Naive thymus-derived CD8-positive, alpha-beta T cell (primary cell): ENCODE measurements at regions not wholly inside any gene's neighbourhood (a gene's known extent, or its start where the extent isn't known, plus 50 kb on each side); places are given as distances from the start of the nearest gene placed in this dataset.

ENCODE experiments used
- ATAC-seq, 2 donors: fragments of 150-1000 bp; cut with Tn5 transposase in 1 of 2; sonication (Bioruptor Pico), chemical (Tn5 transposase) in 1 of 2; 1 replicate in 1 of 2; 2 replicates in 1 of 2; pipeline ENCODE4 v1.10.0; 2021; ENCODE audit warnings: mild to moderate bottlenecking in 2 of 2, moderate library complexity in 2 of 2
- POLR2A ChIA-PET: fragments of 350-600 bp; sonication (Branson Sonifier 250); formaldehyde crosslinking; loops from one replicate; lab custom pipeline; 2021; ENCODE audit warnings: antibody characterized with exemption; lab: Charles Lee
- DNase-seq, 10 donors: peaks; one replicate each; pipeline versions ENCODE4 v3.0.0 to v3.0.0-alpha.2; 2020 to 2022
- H3K27ac Mint-ChIP-seq, 10 donors: one replicate each; pipeline ENCODE4 v1.8.0; 2020 to 2022; ENCODE audit warnings: mild to moderate bottlenecking in 10 of 10, mixed read lengths in 10 of 10, moderate library complexity in 4 of 10, inconsistent platforms in 1 of 10
- H3K27me3 Mint-ChIP-seq, 5 donors: one replicate each; pipeline ENCODE4 v1.8.0; 2021 to 2022; ENCODE audit warnings: mixed read lengths in 5 of 5
- H3K36me3 Mint-ChIP-seq, 3 donors: one replicate each; pipeline ENCODE4 v1.8.0; 2020 to 2022; ENCODE audit warnings: mixed read lengths in 3 of 3, mild to moderate bottlenecking in 2 of 3, inconsistent platforms in 1 of 3
- H3K4me1 Mint-ChIP-seq, 4 donors: one replicate each; pipeline ENCODE4 v1.8.0; 2021 to 2022; ENCODE audit warnings: mixed read lengths in 4 of 4
- H3K4me3 Mint-ChIP-seq, 10 donors: one replicate each; pipeline ENCODE4 v1.8.0; 2020 to 2022; ENCODE audit warnings: mild to moderate bottlenecking in 10 of 10, mixed read lengths in 10 of 10, moderate library complexity in 6 of 10, inconsistent platforms in 1 of 10
- H3K9me3 Mint-ChIP-seq, 9 donors: one replicate each; pipeline ENCODE4 v1.8.0; 2020 to 2022; ENCODE audit warnings: mixed read lengths in 9 of 9, mild to moderate bottlenecking in 3 of 9, inconsistent platforms in 1 of 9, moderate library complexity in 1 of 9

DNA sequence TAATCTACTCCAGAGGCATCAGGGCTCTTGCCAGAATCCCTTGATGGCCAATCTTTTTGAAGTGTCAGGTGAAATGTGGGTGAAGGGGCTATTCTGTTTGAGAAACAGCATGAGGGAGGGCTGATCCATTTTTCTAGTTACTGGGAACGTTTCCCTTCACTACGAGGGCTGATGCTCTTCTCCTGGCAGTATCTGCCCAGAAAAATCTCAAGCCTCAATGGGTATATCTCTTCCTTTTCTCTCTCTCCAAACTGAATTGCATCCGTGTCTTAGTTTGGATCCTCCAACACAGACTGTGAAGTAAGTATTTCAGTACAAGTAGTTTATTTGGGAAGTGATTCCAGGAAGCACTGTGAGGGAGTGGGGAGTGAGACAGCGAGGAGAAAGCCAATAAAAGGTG is 113.0 kb upstream of the NAV2 start:
- POLR2A ChIA-PET, result no interaction called here
- Mint-ChIP-seq H3K27me3 (peaks cover 4 to 30% (median 19%) of the 10 kb centered on the region in 5 donors), H3K36me3 (no peaks in the 10 kb centered on the region), H3K4me1 (no peaks in the 10 kb centered on the region), H3K9me3 (peaks cover 0 to 14% (median 8%) of the 10 kb centered on the region in 9 donors), H3K27ac (no peak overlapping the region), H3K4me3 (no peak overlapping the region)
- ATAC-seq, result no peak
- no peak for DNase-seq

DNA sequence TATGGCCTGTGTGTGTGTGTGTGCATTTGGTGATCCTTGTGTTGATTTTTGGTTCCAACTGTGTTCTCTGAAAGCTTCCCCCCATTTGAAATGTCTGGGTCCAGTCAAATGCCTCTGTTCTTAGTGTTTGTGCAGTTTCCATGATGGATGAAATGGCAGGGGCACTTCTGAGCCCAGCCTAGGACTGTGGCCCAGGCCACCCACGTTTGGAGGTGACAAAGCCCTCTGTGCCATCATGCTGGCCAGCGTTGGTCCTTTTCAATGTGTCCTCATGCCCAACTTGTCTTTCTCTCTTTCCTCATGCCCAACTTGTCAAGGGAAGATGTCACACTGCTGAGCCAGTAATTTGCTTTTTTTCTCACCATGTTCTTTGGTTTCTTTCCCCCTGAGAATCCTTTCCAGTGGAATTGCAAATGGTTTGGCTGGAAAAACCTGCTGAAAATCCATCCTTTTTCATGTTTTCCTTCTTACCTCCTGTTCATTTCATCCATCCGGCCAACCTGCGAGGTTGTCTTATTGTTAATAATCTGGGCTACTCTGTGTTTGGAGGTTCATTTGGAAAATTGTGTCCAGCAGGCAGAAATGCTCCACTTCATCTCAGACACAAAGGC is 113.7 kb upstream of the NAV2 start:
- no peak for ATAC-seq
- POLR2A ChIA-PET, result no interaction called here
- Mint-ChIP-seq H3K4me3 (no peak overlapping the region), H3K9me3 (peaks cover 0 to 8% (median 4%) of the 10 kb centered on the region in 9 donors), H3K36me3 (no peaks in the 10 kb centered on the region), H3K27ac (no peak overlapping the region), H3K4me1 (no peaks in the 10 kb centered on the region), H3K27me3 (peaks cover 4 to 37% (median 20%) of the 10 kb centered on the region in 5 donors)
- no peak for DNase-seq

DNA sequence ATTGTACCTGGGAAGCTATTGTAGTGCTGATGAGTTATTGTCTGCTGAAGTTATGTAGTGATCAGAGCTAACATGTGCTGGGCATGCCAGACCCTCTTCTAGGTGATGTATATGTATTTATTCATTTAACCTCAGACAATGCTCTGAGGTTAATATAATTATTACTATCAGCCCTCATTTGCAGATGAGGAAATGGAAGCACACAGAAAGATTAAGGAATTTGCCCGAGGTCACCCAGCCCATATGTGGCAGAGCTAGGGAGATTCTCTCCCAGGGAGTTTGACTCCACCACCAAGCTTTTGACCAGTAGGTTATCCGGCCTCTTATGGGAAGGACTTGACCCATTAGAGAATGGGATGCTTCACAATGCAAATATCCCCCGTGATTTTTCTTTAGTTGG is 114.2 kb upstream of the NAV2 start:
- Mint-ChIP-seq H3K27ac (no peak overlapping the region), H3K36me3 (no peaks in the 10 kb centered on the region), H3K4me3 (no peak overlapping the region), H3K9me3 (peaks cover 0 to 4% (median 0%) of the 10 kb centered on the region in 9 donors), H3K27me3 (peaks cover 4 to 41% (median 20%) of the 10 kb centered on the region in 5 donors), H3K4me1 (no peaks in the 10 kb centered on the region)
- POLR2A ChIA-PET, result no interaction called here
- DNase-seq (no peak), ATAC-seq (no peak)

DNA sequence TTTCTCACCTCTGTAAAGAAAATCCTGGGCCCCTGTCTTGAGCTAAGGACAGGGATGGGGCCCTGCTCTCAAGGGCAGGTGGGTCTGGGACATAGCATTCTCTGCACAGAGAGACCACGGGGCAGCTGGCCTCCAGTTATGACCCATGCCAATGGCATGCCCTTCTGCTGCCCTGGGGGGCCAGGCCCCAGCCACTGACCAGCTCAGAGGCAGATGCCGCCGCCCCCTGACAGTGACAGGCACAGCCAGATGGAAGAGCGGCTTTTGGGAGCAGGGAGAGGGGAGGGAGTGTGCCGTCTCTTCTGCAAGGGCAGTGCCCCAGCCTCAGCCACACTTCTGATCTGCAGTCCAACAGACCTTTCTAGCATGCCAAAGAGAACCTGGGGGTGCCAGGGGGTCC is 114.8 kb upstream of the NAV2 start:
- DNase-seq (no peak), ATAC-seq (no peak)
- H3K27ac Mint-ChIP-seq, result no peak overlapping the region
- peaks cover 0 to 2% (median 0%) of the 10 kb centered on the region in 9 donors for H3K9me3 Mint-ChIP-seq
- POLR2A ChIA-PET, result no interaction called here
- peaks cover 4 to 35% (median 17%) of the 10 kb centered on the region in 5 donors for H3K27me3 Mint-ChIP-seq
- H3K4me3 Mint-ChIP-seq, result no peak overlapping the region
- no peaks in the 10 kb centered on the region for H3K4me1 Mint-ChIP-seq
- H3K36me3 Mint-ChIP-seq, result no peaks in the 10 kb centered on the region

DNA sequence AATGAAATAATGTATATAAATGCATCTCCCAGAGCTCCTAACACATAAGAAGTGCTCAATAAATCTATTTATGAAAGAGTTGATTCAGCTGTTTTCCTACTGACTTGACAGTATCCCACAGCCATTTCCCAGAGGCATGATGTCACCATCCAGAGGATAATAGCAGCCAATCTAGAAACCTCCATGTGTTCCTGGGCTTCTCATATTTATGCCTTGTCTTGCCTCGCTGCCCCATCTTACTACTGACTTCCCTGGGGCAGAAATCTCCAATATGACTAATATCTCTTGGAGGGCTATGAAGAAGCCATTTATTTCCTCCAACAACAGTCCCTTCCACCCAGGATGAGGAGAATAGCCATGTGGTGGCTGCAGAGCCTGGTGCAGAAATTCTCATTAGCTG is 115.4 kb upstream of the NAV2 start:
- ATAC-seq (no peak), DNase-seq (no peak)
- Mint-ChIP-seq H3K27ac (no peak overlapping the region), H3K4me1 (peaks cover 0 to under 1% (median 0%) of the 10 kb centered on the region in 4 donors), H3K4me3 (no peak overlapping the region), H3K9me3 (no peaks in the 10 kb centered on the region), H3K36me3 (no peaks in the 10 kb centered on the region), H3K27me3 (peaks cover 3 to 28% (median 15%) of the 10 kb centered on the region in 5 donors)
- POLR2A ChIA-PET, result no interaction called here

DNA sequence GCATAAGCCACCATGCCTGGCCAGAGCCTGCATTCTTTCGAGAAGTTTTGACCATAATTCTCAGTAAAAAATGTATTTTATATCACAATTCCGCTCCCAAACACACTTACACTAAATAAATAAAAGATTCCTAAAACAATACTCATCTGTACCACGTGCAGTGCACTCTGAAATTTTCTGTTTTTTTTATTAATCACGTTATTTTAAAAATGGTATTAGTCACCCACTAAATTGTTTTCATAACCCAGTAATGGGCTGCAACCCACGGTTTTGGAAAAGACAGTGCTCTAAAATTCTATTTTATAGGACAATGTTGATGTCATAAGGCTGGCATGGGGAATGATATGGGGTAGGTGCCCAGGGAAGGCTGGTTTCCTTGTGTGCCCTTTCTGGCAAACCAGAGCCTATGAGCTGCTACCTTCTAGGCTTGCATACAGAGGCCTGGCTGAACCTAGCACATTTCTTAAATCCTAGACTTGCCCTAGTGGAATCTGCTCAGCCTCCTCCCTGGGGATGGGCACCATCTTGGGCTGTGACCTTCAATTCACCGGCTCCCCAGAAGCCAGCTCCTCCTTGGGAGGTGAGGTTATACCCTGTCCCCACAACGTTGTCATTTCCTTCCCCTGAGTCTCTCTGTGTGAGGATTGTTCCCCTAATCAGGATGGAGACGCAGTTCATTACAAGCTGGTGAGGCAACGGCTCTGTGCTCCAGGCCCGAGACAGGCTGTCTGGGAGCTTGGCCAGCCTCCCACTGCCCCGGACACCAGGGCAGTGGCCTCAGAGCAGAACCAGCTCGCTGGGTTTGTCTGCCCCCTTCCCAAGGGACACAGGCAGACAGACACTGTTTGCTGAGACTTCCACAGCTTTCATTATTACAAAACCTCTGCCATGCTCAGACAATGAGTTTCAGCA is 116.5 kb upstream of the NAV2 start:
- no peak for ATAC-seq
- Mint-ChIP-seq H3K4me3 (no peak overlapping the region), H3K4me1 (peaks cover 0 to 2% (median 0%) of the 10 kb centered on the region in 4 donors), H3K27me3 (peaks cover 3 to 22% (median 9%) of the 10 kb centered on the region in 5 donors), H3K27ac (no peak overlapping the region), H3K36me3 (no peaks in the 10 kb centered on the region), H3K9me3 (no peaks in the 10 kb centered on the region)
- POLR2A ChIA-PET, result no interaction called here
- no peak for DNase-seq

DNA sequence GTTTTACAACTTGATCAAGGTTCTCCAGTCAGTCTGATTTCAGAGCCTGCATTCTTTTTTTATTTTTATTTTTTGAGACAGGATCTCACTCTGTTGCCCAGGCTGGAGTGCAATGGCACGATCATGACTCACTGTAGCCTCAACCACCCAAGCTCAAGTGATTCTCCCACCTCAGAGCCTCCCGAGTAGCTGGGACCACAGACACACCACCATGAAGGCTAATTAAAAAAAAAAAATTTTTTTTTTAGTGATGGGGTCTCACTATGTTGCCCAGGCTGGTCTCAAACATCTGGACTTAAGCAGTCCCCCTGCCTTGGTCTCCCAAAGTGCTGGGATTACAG is 117.2 kb upstream of the NAV2 start:
- Mint-ChIP-seq H3K9me3 (no peaks in the 10 kb centered on the region), H3K27ac (no peak overlapping the region), H3K27me3 (peaks cover 3 to 18% (median 9%) of the 10 kb centered on the region in 5 donors), H3K4me1 (peaks cover 0 to 2% (median 0%) of the 10 kb centered on the region in 4 donors), H3K36me3 (no peaks in the 10 kb centered on the region), H3K4me3 (no peak overlapping the region)
- ATAC-seq (no peak), DNase-seq (no peak)
- POLR2A ChIA-PET, result no interaction called here

DNA sequence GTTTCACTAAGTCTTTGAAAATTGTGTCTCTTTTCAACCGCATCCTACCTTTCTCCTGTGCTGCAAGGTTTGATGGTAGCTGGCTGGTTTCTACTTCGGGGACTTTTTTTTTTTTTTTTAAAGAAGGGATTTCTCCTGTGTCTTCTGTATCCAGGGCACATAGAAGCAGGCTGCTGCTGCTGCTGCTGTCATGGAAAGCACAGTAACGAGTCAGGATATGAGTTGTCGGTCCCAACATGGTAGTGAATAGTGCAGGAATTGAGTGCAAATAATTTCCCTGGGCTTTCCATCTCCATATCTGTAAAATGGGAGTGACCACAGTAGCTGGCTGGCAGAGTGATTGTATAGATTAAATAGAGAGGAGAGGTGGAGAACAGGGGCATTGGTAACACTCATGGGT is 118.3 kb upstream of the NAV2 start:
- Mint-ChIP-seq H3K27ac (no peak overlapping the region), H3K27me3 (peaks cover 1 to 23% (median 9%) of the 10 kb centered on the region in 5 donors), H3K36me3 (no peaks in the 10 kb centered on the region), H3K4me1 (peaks cover 0 to 2% (median 0%) of the 10 kb centered on the region in 4 donors), H3K9me3 (no peaks in the 10 kb centered on the region), H3K4me3 (no peak overlapping the region)
- DNase-seq (no peak), ATAC-seq (no peak)
- POLR2A ChIA-PET, result no interaction called here

DNA sequence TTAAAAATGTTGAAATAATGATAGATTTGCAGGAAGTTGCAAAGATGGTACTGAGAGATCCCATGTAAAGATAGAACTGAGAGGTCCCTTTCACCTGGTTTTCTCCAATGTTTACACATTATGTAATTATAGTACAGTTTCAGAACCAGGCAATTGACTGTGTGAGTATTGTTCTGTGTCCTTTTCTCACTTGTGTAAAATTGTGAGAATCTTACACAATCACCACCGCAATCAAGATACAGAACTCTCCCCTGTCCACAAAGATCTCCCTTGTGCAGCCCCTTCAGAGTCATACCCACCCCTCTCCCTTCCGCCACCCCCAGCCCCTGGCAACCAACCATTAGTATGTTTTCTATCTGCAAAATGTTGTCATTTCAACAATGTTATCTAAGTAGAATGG is 119.8 kb upstream of the NAV2 start:
- POLR2A ChIA-PET, result no interaction called here
- Mint-ChIP-seq H3K27ac (no peak overlapping the region), H3K4me1 (peaks cover 0 to 2% (median 0%) of the 10 kb centered on the region in 4 donors), H3K36me3 (no peaks in the 10 kb centered on the region), H3K27me3 (peaks cover 1 to 37% (median 9%) of the 10 kb centered on the region in 5 donors), H3K4me3 (no peak overlapping the region), H3K9me3 (no peaks in the 10 kb centered on the region)
- no peak for ATAC-seq
- DNase-seq, result no peak

DNA sequence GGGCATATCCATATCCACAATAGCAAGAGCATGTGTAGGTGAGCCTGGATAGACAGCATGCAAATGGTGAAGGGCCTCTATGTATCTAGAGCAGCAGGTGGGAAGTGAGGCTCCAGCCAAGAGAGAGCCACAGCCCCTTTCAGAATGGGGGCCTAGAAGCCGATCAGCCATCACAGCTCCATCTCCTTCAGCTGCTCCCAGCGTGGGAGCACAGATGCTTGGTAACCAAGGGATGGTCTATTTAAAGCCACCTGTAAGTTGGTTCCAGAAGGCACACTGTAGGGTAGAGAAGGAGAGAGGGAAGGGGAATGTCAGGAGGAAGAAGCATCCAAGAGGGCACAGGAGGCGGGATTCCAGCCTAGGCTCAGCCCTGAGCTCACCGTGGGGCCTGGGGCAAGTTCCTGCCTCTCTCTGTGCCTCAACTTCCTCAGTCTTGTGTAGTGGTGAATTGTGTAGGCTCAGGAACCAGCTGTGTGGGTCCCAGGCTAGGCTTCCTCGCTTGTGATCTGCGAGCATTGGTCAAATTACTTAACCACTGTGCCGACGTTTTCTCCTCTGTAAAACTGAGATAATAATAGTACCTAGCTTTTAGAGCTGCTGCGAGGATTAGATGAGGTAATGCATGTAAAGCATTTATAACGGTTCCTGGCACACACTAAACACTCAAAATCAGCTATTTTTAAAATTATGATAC is 122.9 kb upstream of the NAV2 start:
- POLR2A ChIA-PET, result no interaction called here
- peaks cover 0 to 31% (median 6%) of the 10 kb centered on the region in 5 donors for H3K27me3 Mint-ChIP-seq
- H3K27ac Mint-ChIP-seq, result no peak overlapping the region
- peaks cover 0 to 2% (median 0%) of the 10 kb centered on the region in 4 donors for H3K4me1 Mint-ChIP-seq
- no peak for ATAC-seq
- peaks cover 0 to 6% (median 0%) of the 10 kb centered on the region in 3 donors for H3K36me3 Mint-ChIP-seq
- no peak for DNase-seq
- H3K4me3 Mint-ChIP-seq, result no peak overlapping the region
- H3K9me3 Mint-ChIP-seq, result peaks cover 0 to 11% (median 0%) of the 10 kb centered on the region in 9 donors

DNA sequence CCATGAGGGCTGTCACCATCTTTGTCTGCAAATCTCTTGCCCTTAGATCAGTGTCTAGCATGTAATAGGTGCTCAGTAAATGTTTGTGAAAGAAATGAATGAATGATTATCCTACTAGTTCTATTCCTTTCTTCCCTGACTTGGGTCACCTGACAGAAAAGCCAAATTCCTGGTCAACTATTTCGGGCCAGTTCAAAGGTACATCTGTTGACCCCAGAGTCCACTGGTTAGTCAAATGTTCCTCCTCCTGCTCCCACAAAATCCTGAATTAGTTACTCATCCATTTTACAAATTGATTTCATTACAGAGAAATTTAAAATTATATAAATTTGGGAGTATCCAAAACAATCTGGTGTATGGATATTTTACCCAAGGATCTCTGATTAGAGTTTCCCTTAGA is 124.7 kb upstream of the NAV2 start:
- ATAC-seq, result no peak

DNA sequence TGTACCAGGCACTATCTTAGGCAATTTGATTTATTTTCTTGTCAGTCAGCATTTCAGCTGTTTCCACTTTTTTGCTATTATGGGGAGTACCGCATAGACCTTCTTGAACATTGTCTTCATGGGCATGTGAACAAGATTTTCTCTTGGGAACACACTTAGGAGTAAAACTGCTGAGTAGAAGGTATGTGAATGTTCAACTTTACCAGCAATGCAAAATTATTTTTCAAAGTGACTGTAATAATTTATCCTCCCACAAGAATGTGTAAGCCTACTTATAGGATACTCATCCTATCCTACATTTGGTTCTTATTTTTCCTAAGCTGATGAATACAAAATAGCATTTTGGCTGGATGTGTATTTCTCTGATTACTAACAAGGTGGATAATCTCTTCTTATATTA is 132.0 kb upstream of the NAV2 start:
- Mint-ChIP-seq H3K27me3 (peaks cover 0 to 8% (median 1%) of the 10 kb centered on the region in 5 donors), H3K36me3 (peaks cover 0 to 1% (median 0%) of the 10 kb centered on the region in 3 donors), H3K27ac (no peak overlapping the region), H3K4me3 (no peak overlapping the region), H3K4me1 (no peaks in the 10 kb centered on the region), H3K9me3 (peaks cover 0 to 8% (median 0%) of the 10 kb centered on the region in 9 donors)
- ATAC-seq (no peak), DNase-seq (no peak)
- POLR2A ChIA-PET, result no interaction called here

More for the DNA sequence above, 124.7 kb upstream of the NAV2 start:
- Mint-ChIP-seq H3K27me3 (peaks cover 0 to 24% (median 6%) of the 10 kb centered on the region in 5 donors), H3K4me1 (peaks cover 0 to 2% (median 0%) of the 10 kb centered on the region in 4 donors), H3K9me3 (peaks cover 0 to 13% (median 0%) of the 10 kb centered on the region in 9 donors), H3K36me3 (peaks cover 0 to 6% (median 0%) of the 10 kb centered on the region in 3 donors), H3K27ac (no peak overlapping the region), H3K4me3 (no peak overlapping the region)
- DNase-seq, result no peak
- POLR2A ChIA-PET, result no interaction called here

DNA sequence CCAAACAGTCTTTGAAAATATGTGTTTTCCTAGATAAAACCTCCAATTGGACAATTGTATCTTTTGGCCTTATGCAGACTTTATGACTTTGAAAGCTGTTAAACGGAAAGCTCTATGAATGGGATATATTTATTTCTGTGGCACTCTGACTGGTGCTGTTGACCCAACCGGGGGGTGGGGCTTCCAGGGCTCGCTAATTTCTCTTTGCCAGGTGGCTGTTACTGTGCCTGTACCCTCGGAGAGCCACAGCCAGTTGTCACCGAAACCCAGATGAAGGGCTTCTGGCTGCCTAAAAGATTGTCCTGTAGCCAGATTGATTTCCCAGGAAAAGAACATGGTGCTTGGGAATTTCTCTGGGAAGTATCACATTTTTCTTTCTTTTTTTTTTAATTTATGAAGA is 132.7 kb upstream of the NAV2 start:
- no peak for DNase-seq
- Mint-ChIP-seq H3K4me3 (no peak overlapping the region), H3K36me3 (no peaks in the 10 kb centered on the region), H3K9me3 (peaks cover 0 to 3% (median 0%) of the 10 kb centered on the region in 9 donors), H3K27ac (no peak overlapping the region), H3K27me3 (peaks cover 0 to 8% (median 0%) of the 10 kb centered on the region in 5 donors), H3K4me1 (no peaks in the 10 kb centered on the region)
- POLR2A ChIA-PET, result no interaction called here
- ATAC-seq, result no peak
